Coronary artery (tissue), 2 donors: ENCODE measurements at regions not wholly inside any gene's neighbourhood (a gene's known extent, or its start where the extent isn't known, plus 50 kb on each side); places are given as distances from the start of the nearest gene placed in this dataset.

ENCODE experiments used
- DNase-seq: peaks from one replicate; pipeline ENCODE4 v3.0.0-alpha.2; 2017; ENCODE audit warnings: low spot score
- H3K27ac ChIP-seq, 2 donors: fragments of 200-600 bp; sonication (generic); one replicate each; pipeline ENCODE4 v1.5.1; 2016 to 2019
- H3K4me3 ChIP-seq: fragments of 200-600 bp; sonication (generic); 2 replicates; pipeline ENCODE4 v1.5.1; 2016; ENCODE audit warnings: mild to moderate bottlenecking, moderate library complexity
- CTCF ChIP-seq: fragments of 200-600 bp; sonication (generic); IDR thresholded peaks from one replicate; pipeline ENCODE4 v1.5.1; 2019; ENCODE audit warnings: antibody characterized with exemption

DNA sequence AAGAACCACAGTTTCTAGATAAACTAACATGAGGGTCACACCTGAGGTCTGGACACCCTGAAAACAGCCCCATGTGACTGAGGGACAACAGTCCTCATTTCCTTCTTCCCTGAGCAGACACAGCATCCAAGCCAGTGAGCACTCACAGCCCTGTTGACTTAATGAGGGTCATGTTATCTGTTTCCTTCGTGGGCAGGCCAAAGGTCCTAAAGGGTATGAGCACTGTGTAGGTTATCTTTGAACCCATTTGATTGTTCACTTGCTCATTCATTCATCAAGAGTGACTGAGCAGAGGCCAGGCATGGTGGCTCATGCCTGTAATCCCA is 170.7 kb upstream of the B3GAT1 start:
- H3K27ac ChIP-seq, result no peak overlapping the region
- no peak overlapping the region for H3K4me3 ChIP-seq
- TF ChIP-seq CTCF, result no peak
- DNase-seq, result peak; percentile 22

DNA sequence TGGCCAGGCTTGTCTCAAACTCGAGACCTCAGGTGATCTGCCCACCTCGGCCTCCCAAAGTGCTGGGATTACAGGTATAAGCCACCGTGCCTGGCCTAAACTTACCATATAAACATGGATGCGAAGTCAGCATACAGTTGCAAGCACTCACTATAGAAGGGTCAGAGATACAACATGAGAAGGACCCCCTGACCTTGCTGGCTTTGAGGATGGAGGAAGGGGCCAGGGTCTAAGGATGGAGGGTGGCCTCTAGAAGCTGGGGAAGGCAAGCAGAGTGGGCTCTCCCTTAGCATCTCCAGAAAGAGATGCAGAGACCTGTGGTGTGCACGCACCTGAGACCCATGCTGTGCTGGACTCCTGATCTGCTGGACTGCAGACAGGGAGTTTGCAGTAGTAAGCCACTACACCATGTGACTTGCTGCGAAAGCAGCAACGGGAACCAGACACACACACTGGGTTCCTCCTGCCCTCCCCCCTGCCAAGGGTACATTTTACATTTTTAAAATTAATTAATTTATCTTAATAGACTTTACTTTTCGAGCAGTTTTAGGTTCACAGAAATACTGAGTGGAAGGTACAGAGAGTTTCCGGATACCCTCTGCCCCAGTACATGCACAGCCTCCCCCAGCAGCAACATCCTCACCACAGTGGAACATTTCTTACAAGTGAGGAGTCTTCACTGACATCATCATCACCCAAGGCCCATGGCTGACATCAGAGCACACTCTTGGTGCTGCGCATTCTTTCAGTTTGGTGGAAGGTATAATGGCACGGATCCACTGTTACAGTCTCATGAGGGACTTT is 170.1 kb upstream of the B3GAT1 start:
- H3K4me3 ChIP-seq, result no peak overlapping the region
- no peak overlapping the region for H3K27ac ChIP-seq
- no peak for TF ChIP-seq CTCF
- DNase-seq, result peak; percentile 22

DNA sequence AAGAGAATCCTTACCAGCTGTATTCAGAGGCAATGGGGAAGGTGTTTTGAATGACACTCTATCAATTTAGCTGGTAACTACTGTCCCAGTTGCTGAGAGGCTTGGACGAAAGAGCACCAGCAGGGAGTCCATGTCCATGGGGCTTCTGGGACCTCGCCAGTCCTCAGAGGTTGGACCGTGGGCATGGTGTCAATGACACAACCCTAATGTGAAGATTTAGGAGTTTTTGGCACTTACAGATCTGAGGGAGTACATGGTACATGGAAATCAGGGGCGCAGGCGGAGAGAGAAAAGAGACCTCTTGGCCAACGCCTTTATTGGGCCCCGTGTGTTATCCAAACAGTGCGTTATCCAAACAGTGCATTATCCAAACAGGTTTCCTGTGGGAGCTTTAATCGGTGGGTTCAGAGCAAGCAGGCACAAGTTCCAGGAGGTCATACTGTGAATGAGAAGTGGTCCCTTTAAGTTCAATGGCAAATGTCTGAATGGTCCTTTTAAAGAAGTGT is 169.1 kb upstream of the B3GAT1 start:
- DNase-seq, result peak; percentile 8
- Histone ChIP-seq H3K27ac (no peak overlapping the region), H3K4me3 (no peak overlapping the region)
- TF ChIP-seq CTCF, result no peak

GRCh38 chr11:134580610-134580975 is 168.6 kb upstream of the B3GAT1 start:
- TF ChIP-seq CTCF, result no peak
- Histone ChIP-seq H3K4me3 (no peak overlapping the region), H3K27ac (no peak overlapping the region)
- DNase-seq, result peak; percentile 52

GRCh38 chr11:134579724-134580609 is 167.9 kb upstream of the B3GAT1 start:
- Histone ChIP-seq H3K4me3 (no peak overlapping the region), H3K27ac (no peak overlapping the region)
- TF ChIP-seq CTCF, result no peak
- peak; percentile 66 for DNase-seq

DNA sequence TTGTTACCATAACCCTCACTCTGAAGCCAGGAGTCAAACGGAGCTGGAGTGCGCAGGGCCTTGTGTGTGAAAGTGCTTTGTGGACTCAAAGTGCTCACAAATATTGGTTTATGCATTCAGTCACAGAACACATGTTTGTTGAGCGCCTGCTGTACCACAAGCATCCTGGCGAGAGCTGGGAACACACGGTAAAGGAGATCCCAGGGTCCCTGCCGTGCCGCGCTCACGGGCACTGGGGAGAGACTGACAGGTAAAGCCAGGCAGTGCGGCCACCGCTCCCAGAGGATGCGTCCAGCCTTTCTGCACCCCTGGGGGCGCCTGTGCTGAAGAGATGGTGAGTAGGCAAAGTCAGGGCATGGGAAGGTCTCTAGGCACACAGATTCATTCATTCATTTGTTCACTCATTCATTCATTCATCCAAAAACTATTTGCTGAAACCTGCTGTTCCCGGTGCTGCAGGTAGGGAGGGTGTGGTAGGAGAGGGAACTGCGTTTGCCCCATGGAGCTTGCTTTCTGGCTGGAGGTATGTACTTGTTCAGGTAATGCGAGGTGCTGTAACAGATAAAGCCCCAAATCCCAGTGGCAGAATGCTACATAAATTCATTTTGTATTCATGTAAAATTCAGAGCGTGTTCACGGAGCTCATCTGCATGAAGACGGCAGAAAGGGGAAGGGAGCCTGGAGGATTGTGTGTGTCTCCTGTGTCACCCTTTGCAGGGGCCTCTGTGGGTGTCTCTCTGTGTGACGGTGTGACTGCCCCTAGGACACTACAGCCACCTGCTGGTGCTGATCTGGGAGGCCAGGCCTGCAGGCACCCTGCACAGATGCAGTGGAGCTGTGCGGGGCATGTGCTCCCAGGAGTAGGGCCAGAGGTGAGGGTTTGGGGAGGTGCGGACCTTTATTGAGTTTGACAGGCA is 167.0 kb upstream of the B3GAT1 start:
- DNase-seq, result peak; percentile 64
- Histone ChIP-seq H3K4me3 (no peak overlapping the region), H3K27ac (no peak overlapping the region)
- TF ChIP-seq CTCF, result no peak
